A549 (cell line): ENCODE measurements at regions not wholly inside any gene's neighbourhood (a gene's known extent, or its start where the extent isn't known, plus 50 kb on each side); places are given as distances from the start of the nearest gene placed in this dataset.

ENCODE experiments used
- ATAC-seq, 2 experiments: fragments of 200-7000 bp in 1 of 2; fragments of >200 bp in 1 of 2; cut with Nextera tagmentation in 1 of 2; cut with Tn5 transposase in 1 of 2; 3 replicates each; pipeline versions ENCODE4 v1.8.0 to v1.9.1; 2018 to 2020; ENCODE audit warnings: mild to moderate bottlenecking in 1 of 2, moderate library complexity in 1 of 2
- CTCF ChIA-PET: fragments of 300-600 bp; sonication (Branson Sonifier 250); formaldehyde crosslinking; extraction: SDS; loops from one replicate; lab custom pipeline; 2021; ENCODE audit warnings: antibody characterized with exemption, inconsistent platforms; lab: Yijun Ruan, JAX
- POLR2A ChIA-PET: fragments of 350-600 bp; formaldehyde crosslinking; extraction: SDS; loops from one replicate; lab custom pipeline; 2021; ENCODE audit warnings: antibody characterized with exemption, inconsistent platforms; lab: Yijun Ruan, JAX
- DNase-seq, 2 experiments: peaks; one replicate each; pipeline versions ENCODE4 v3.0.0 to v3.0.0-alpha.2; 2011 to 2016; ENCODE audit warnings: low read depth in 1 of 2, low spot score in 1 of 2
- FAIRE-seq: peaks from 2 replicates; lab custom pipeline; 2011; peaks lifted over from hg19 to GRCh38; lab: Jason Lieb, UNC
- H3K27ac ChIP-seq, 2 experiments: fragments of >200 bp; sonication (Bioruptor Twin); formaldehyde crosslinking; 3 replicates each; pipeline ENCODE4 v1.5.1; 2016 to 2017
- H3K4me1 ChIP-seq: fragments of >200 bp; sonication (Bioruptor Twin); formaldehyde crosslinking; 3 replicates; pipeline ENCODE4 v1.6.1; 2016
- H3K4me2 ChIP-seq: fragments of >200 bp; sonication (Bioruptor Twin); formaldehyde crosslinking; 3 replicates; pipeline ENCODE4 v1.6.1; 2016
- H3K4me3 ChIP-seq: fragments of >200 bp; sonication (Bioruptor Twin); formaldehyde crosslinking; 3 replicates; pipeline ENCODE4 v1.5.1; 2016
- H3K9me3 ChIP-seq: fragments of >200 bp; sonication (Bioruptor Twin); formaldehyde crosslinking; 3 replicates; pipeline ENCODE4 v1.6.1; 2016
- ATOH8 ChIP-seq: fragments of 250-450 bp; sonication (Bioruptor Pico); IDR thresholded peaks from 2 replicates; pipeline ENCODE4 v1.5.0; 2020; ENCODE audit warnings: low read depth, mild to moderate bottlenecking, moderate library complexity
- BCL3 ChIP-seq: fragments of >200 bp; sonication (Bioruptor Twin); formaldehyde crosslinking; IDR thresholded peaks from 3 replicates; pipeline ENCODE4 v1.6.1; 2016
- BHLHE40 ChIP-seq: IDR thresholded peaks from 2 replicates; pipeline ENCODE4 v1.6.1; 2012; ENCODE audit warnings: low read depth, low read length, inconsistent platforms
- EHF ChIP-seq: fragments of 250-450 bp; sonication (Bioruptor Pico); IDR thresholded peaks from 2 replicates; pipeline ENCODE4 v1.5.0; 2020; ENCODE audit warnings: mild to moderate bottlenecking
- EP300 ChIP-seq, 2 experiments: fragments of >200 bp; sonication (Bioruptor Twin); formaldehyde crosslinking; IDR thresholded peaks; 2 replicates in 1 of 2; 3 replicates in 1 of 2; pipeline ENCODE4 v1.6.1; 2016 to 2017
- ESRRA ChIP-seq: fragments of 150-350 bp; IDR thresholded peaks from 2 replicates; pipeline ENCODE4 v1.6.1; 2014; ENCODE audit warnings: mild to moderate bottlenecking, low read length, borderline replicate concordance
- FOSL2 ChIP-seq, 2 experiments: fragments of 450-650 bp in 1 of 2; fragments of >200 bp in 1 of 2; sonication (Bioruptor Twin) in 1 of 2; formaldehyde crosslinking; IDR thresholded peaks; 2 replicates each; pipeline versions ENCODE4 v1.5.0 to v1.6.1; 2016 to 2020; ENCODE audit warnings: mild to moderate bottlenecking in 1 of 2, moderate library complexity in 1 of 2
- HDAC2 ChIP-seq: fragments of 200-600 bp; sonication (generic); IDR thresholded peaks from 2 replicates; pipeline ENCODE4 v1.6.1; 2016
- HMGXB4 ChIP-seq: fragments of 250-450 bp; sonication (Bioruptor Pico); IDR thresholded peaks from 2 replicates; pipeline ENCODE4 v1.5.0; 2021; ENCODE audit warnings: mild to moderate bottlenecking, moderate library complexity, borderline replicate concordance
- JUNB ChIP-seq: fragments of >200 bp; sonication (Bioruptor Twin); formaldehyde crosslinking; IDR thresholded peaks from 2 replicates; pipeline ENCODE4 v1.6.1; 2016
- KDM1A ChIP-seq: fragments of 200-600 bp; sonication (generic); IDR thresholded peaks from 2 replicates; pipeline ENCODE4 v1.6.1; 2016; ENCODE audit warnings: low read depth, mild to moderate bottlenecking
- MAZ ChIP-seq: fragments of 150-350 bp; IDR thresholded peaks from 2 replicates; pipeline ENCODE4 v1.6.1; 2014; ENCODE audit warnings: antibody characterized with exemption, low read depth, low read length, borderline replicate concordance
- NR3C1 ChIP-seq: fragments of >200 bp; sonication (Bioruptor Twin); formaldehyde crosslinking; IDR thresholded peaks from 3 replicates; pipeline ENCODE4 v1.6.1; 2017
- PBX3 ChIP-seq: IDR thresholded peaks from 2 replicates; pipeline ENCODE4 v1.6.1; 2012
- RARB ChIP-seq: fragments of 250-450 bp; sonication (Bioruptor Pico); IDR thresholded peaks from 2 replicates; pipeline ENCODE4 v1.8.0; 2021; ENCODE audit warnings: mild to moderate bottlenecking, moderate library complexity
- RCOR1 ChIP-seq: fragments of 150-350 bp; IDR thresholded peaks from 2 replicates; pipeline ENCODE4 v1.6.1; 2014; ENCODE audit warnings: antibody characterized with exemption, low read length, low read depth
- REST ChIP-seq: fragments of 200-600 bp; sonication (generic); IDR thresholded peaks from 2 replicates; pipeline ENCODE4 v1.6.1; 2016; ENCODE audit warnings: antibody characterized with exemption, mild to moderate bottlenecking, moderate library complexity
- RFX5 ChIP-seq: fragments of 450-650 bp; IDR thresholded peaks from 2 replicates; pipeline ENCODE4 v1.7.1; 2014; ENCODE audit warnings: antibody characterized with exemption, mild to moderate bottlenecking, moderate library complexity
- RNF2 ChIP-seq: fragments of 200-600 bp; sonication (generic); IDR thresholded peaks from 2 replicates; pipeline ENCODE4 v1.6.1; 2016; ENCODE audit warnings: low read depth, mild to moderate bottlenecking, antibody characterized with exemption, moderate library complexity, borderline replicate concordance
- ZFP36 ChIP-seq: fragments of 450-650 bp; IDR thresholded peaks from 2 replicates; pipeline ENCODE4 v1.6.1; 2014; ENCODE audit warnings: borderline replicate concordance; ENCODE audit not compliant: partially characterized antibody
- ZSCAN20 ChIP-seq: fragments of 250-450 bp; sonication (Bioruptor Pico); IDR thresholded peaks from 2 replicates; pipeline ENCODE4 v1.8.0; 2022; ENCODE audit warnings: mild to moderate bottlenecking, moderate library complexity
- WGBS: methylation state at CpG from one replicate; pipeline ENCODE4 v1.1.6; 2017; ENCODE audit errors: missing lambda C conversion rate; 5-methylcytosine and 5-hydroxymethylcytosine counted together

GRCh38 chr2:198753101-198753500 is 704.6 kb downstream of the SATB2 start (continued):
- TF ChIP-seq REST (no peak), PBX3 (no peak), NR3C1 (no peak), ZFP36 (no peak), BCL3 (no peak), FOSL2 (IDR thresholded peaks at IDR 0.05) (no peak), FOSL2 (CRISPR knock-in tag; IDR thresholded peaks at IDR 0.05) (no peak)

- Histone ChIP-seq H3K9me3 (no peaks in the 10 kb centered on the region), H3K4me1 (no peaks in the 10 kb centered on the region), H3K4me3 (no peak overlapping the region), H3K4me2 (no peak overlapping the region), H3K27ac (no peak overlapping the region)
- ATAC-seq = no peak
- no peak for DNase-seq
- ChIA-PET CTCF (no interaction called here), POLR2A (no interaction called here)
- no peak for FAIRE-seq
- TF ChIP-seq KDM1A = no peak
- no peak for TF ChIP-seq RNF2
- no peak for TF ChIP-seq ZSCAN20 (CRISPR knock-in tag)
- no peak for TF ChIP-seq BHLHE40
- TF ChIP-seq RCOR1 = no peak
- no peak for TF ChIP-seq JUNB
- TF ChIP-seq EHF (CRISPR knock-in tag) = no peak
- TF ChIP-seq RARB (CRISPR knock-in tag) = no peak
- TF ChIP-seq FOSL2 (IDR thresholded peaks at IDR 0.05) = no peak
- TF ChIP-seq FOSL2 (CRISPR knock-in tag; IDR thresholded peaks at IDR 0.05) = no peak
- TF ChIP-seq MAZ = no peak
- TF ChIP-seq ESRRA = no peak
- WGBS = 14% methylated on average over 2 of the region's 2 CpGs
These were observed 708.4 kb downstream of the SATB2 start for GRCh38 chr2:198749364-198749763.

- Histone ChIP-seq H3K9me3 (no peaks in the 10 kb centered on the region), H3K27ac (no peak overlapping the region), H3K4me1 (no peaks in the 10 kb centered on the region), H3K4me3 (no peak overlapping the region), H3K4me2 (no peak overlapping the region)
- DNase-seq (no peak), FAIRE-seq (no peak), ATAC-seq (no peak)
- TF ChIP-seq ATOH8 (CRISPR knock-in tag) = no peak
- TF ChIP-seq HDAC2 = no peak
- TF ChIP-seq JUNB = no peak
- TF ChIP-seq RFX5 = no peak
- TF ChIP-seq EP300 (IDR thresholded peaks at IDR 0.05) = no peak
- no peak for TF ChIP-seq HMGXB4
- no peak for TF ChIP-seq ESRRA
- CTCF ChIA-PET = no interaction called here
- WGBS = 2% methylated on average over 3 of the region's 3 CpGs
- POLR2A ChIA-PET = no interaction called here
These were observed 725.8 kb downstream of the SATB2 start for GRCh38 chr2:198731842-198732399.
